Stimulated activated CD8-positive, alpha-beta memory T cell treated with anti-CD3 and anti-CD28 coated beads, Interleukin-2, amount 100 ng/mL, for 1 hour (primary cell): ENCODE measurements at regions not wholly inside any gene's neighbourhood (a gene's known extent, or its start where the extent isn't known, plus 50 kb on each side); places are given as distances from the start of the nearest gene placed in this dataset.
A peak's percentile ranks its signal among the peaks of the same experiment; 100 is the strongest.
"Not testable (repeated sequence)": the region's sequence is repeated elsewhere in the genome, so short reads cannot be mapped to it uniquely, and the experiment has no call there.

Source experiments
- DNase-seq, 2 donors: peaks; one replicate each; pipeline ENCODE4 v3.0.0-alpha.2; 2020; ENCODE audit warnings: low read depth in 2 of 2

GRCh38 chr1:9441451-9442133 is 97.7 kb upstream of the SLC25A33 start:
- DNase-seq: no peak

GRCh38 chr1:9442278-9442846 is 96.9 kb upstream of the SLC25A33 start:
- no peak for DNase-seq

GRCh38 chr1:9442986-9443385 is 96.3 kb upstream of the SLC25A33 start:
- no peak for DNase-seq

GRCh38 chr1:9443913-9444445 is 95.3 kb upstream of the SLC25A33 start:
- no peak for DNase-seq

GRCh38 chr1:9444532-9444931 is 94.7 kb upstream of the SLC25A33 start:
- DNase-seq: no peak

- DNase-seq: not testable (repeated sequence)
Observed at GRCh38 chr1:9445081-9445480, 94.2 kb upstream of the SLC25A33 start.

GRCh38 chr1:9447215-9447960 is 91.9 kb upstream of the SLC25A33 start:
- no peak for DNase-seq

- DNase-seq: no peak
Observed at GRCh38 chr1:9448132-9449109, 90.8 kb upstream of the SLC25A33 start.

- DNase-seq: no peak
Observed at GRCh38 chr1:9449110-9449627, 90.1 kb upstream of the SLC25A33 start.

- DNase-seq: no peak
Observed at GRCh38 chr1:9449976-9450696, 89.1 kb upstream of the SLC25A33 start.

- DNase-seq: no peak
Observed at GRCh38 chr1:9451081-9451480, 88.2 kb upstream of the SLC25A33 start.

GRCh38 chr1:9452516-9453140 is 86.6 kb upstream of the SLC25A33 start:
- no peak for DNase-seq

- no peak for DNase-seq
Observed at GRCh38 chr1:9453375-9453774, 85.9 kb upstream of the SLC25A33 start.

GRCh38 chr1:9453779-9454418 is 85.4 kb upstream of the SLC25A33 start:
- DNase-seq: no peak

- DNase-seq: no peak
Observed at GRCh38 chr1:9454494-9455066, 84.7 kb upstream of the SLC25A33 start.

GRCh38 chr1:9455487-9456234 is 83.6 kb upstream of the SLC25A33 start:
- DNase-seq: peak; percentile 15 to 57

GRCh38 chr1:9456833-9457232 is 82.4 kb upstream of the SLC25A33 start:
- no peak for DNase-seq

- DNase-seq: no peak
Observed at GRCh38 chr1:9459816-9460407, 79.4 kb upstream of the SLC25A33 start.
